Skin epidermis (tissue), 12 donors: ENCODE measurements at regions not wholly inside any gene's neighbourhood (a gene's known extent, or its start where the extent isn't known, plus 50 kb on each side); places are given as distances from the start of the nearest gene placed in this dataset.

ENCODE experiments used
- H3K27ac ChIP-seq, 21 experiments: fragments of 200-600 bp; sonication (generic) in 11 of 21; one replicate each; pipeline ENCODE4 v1.5.0; 2020; ENCODE audit warnings: mild to moderate bottlenecking in 3 of 21, inconsistent platforms in 2 of 21, moderate library complexity in 2 of 21
- H3K4me3 ChIP-seq, 7 experiments: fragments of 200-600 bp; sonication (generic) in 2 of 7; one replicate each; pipeline ENCODE4 v1.5.0; 2020; ENCODE audit warnings: inconsistent platforms in 2 of 7, mild to moderate bottlenecking in 2 of 7, moderate library complexity in 1 of 7

DNA sequence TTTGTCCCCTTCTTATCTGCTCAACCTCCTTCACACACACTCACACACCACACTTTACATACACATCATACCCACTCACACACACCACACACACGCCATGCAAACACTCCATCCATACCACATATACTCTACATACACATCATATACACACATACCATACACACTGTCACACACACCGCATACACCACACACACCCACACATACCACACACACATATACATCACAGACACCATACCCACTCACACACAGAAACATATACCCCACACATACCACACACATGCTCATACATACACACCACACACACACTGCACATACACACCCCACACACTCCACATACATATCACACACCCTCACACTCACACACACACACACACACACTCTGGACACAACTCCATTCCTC, 54.3 kb upstream of the ACP3 start:
- H3K27ac ChIP-seq = peak overlapping the region in 12 of 21 experiments; percentile 2 to 63 (median 38)
- H3K4me3 ChIP-seq = no peak overlapping the region

DNA sequence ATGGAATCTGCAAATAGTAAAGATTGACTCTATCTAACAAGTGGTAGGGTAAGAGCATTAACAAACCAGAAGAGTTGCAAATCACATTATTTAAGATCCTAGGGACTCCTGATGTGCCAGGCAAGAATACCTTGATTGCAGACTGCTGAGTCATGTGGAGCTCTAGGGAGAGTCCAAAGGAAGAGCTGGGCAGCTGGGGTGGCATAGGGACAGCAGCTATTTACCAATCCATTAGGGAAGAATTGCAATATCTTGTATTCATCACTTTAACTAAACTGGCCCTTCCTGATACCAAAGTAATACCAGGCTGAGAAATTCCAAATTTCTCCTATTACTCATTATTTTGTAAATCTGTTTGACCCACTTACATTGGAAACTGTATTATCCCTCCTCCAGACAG, 52.2 kb upstream of the ACP3 start:
- Histone ChIP-seq H3K27ac (no peak overlapping the region), H3K4me3 (no peak overlapping the region)

GRCh38 chr3:132265488-132265887, 51.7 kb upstream of the ACP3 start:
- no peak overlapping the region for H3K27ac ChIP-seq

DNA sequence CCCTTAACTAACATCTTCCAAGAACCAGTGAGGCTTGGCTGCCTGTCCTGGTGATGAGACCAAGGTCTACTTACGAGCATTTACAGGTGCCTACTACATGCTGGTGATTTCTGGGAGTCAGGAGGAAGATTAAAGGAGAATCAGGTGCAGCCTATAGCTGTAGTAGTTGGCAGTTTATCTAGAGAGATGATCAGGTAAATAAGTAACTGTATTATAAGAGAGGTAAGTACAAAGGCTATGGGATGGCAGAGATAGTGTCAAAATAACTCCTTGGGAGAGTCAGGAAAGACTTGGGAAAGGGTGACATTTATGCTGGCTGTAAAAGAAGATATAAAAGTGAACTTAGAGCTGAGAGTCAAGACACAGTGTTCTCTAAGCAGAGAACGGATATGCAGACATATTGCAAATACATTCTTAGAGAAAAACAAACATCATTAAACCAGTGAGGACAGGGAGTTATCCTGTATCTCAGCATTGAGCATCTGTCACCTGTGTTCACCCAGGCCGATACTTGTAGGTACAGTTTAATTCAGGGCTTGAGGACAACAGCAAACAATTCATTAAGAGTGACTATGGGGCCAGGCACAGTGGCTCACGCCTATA, 49.7 kb upstream of the ACP3 start:
- no peak overlapping the region for H3K4me3 ChIP-seq
- H3K27ac ChIP-seq = no peak overlapping the region

More at GRCh38 chr3:132265488-132265887, 51.7 kb upstream of the ACP3 start:
- no peak overlapping the region for H3K4me3 ChIP-seq
